GM06990 (cell line): ENCODE measurements at regions not wholly inside any gene's neighbourhood (a gene's known extent, or its start where the extent isn't known, plus 50 kb on each side); places are given as distances from the start of the nearest gene placed in this dataset.

Experiments used
- DNase-seq: peaks from one replicate; pipeline ENCODE4 v3.0.0-alpha.2; 2011; ENCODE audit not compliant: insufficient read length; ENCODE audit errors: extremely low read depth
- H3K27me3 ChIP-seq: replicated peaks from 2 replicates; pipeline ENCODE4 v1.6.0; 2011; ENCODE audit warnings: low read length; ENCODE audit not compliant: control insufficient read depth, insufficient read depth
- H3K36me3 ChIP-seq: 2 replicates; pipeline ENCODE4 v1.5.1; 2011; ENCODE audit warnings: low read length; ENCODE audit not compliant: control insufficient read depth, insufficient read depth
- H3K4me3 ChIP-seq: replicated peaks from 2 replicates; pipeline ENCODE4 v1.5.1; 2011; ENCODE audit warnings: low read depth, mild to moderate bottlenecking, control low read depth, low read length
- TF ChIP-seq, protein P1 (sequence below): IDR thresholded peaks from 2 replicates; pipeline ENCODE4 v1.5.1; 2011; ENCODE audit warnings: low read length, control low read depth, mild to moderate bottlenecking, inconsistent platforms; ENCODE audit not compliant: insufficient read depth, poor library complexity, severe bottlenecking

DNA sequence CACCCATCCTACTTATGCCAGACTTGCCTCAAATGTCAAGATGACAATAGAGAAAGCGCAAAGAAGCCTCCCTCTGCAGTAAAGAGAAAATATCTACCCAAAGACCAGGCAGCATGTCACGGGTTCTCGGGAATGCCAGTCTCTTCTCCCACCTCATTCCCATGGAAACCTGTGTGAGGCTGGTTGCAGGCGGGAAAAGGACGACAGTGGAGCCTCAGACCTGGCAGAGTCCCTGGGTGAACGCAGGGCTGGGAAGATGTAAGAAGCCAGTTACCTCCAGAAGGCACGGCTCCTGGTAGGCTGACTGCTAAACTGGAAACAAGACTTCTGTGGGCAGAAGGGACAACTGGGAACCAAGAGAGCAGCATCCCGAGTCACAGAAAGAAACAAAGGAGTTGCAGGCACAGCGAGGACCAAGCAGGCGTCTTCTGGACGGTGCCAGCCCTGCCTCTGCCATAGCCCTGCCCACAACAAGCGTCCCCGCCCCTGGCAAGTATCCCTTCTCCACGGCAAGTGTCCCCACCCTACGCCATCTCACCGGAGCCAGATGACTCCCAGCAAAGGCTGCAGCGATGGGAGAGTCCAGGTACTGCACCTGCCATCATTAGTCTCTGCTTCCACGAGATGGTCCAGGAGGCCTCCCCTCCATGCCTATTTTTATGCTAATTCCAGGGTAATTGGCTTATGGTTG lies 440.8 kb upstream of the MYT1L start:
- TF ChIP-seq, protein P1, sequence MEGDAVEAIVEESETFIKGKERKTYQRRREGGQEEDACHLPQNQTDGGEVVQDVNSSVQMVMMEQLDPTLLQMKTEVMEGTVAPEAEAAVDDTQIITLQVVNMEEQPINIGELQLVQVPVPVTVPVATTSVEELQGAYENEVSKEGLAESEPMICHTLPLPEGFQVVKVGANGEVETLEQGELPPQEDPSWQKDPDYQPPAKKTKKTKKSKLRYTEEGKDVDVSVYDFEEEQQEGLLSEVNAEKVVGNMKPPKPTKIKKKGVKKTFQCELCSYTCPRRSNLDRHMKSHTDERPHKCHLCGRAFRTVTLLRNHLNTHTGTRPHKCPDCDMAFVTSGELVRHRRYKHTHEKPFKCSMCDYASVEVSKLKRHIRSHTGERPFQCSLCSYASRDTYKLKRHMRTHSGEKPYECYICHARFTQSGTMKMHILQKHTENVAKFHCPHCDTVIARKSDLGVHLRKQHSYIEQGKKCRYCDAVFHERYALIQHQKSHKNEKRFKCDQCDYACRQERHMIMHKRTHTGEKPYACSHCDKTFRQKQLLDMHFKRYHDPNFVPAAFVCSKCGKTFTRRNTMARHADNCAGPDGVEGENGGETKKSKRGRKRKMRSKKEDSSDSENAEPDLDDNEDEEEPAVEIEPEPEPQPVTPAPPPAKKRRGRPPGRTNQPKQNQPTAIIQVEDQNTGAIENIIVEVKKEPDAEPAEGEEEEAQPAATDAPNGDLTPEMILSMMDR, result no peak
- Histone ChIP-seq H3K4me3 (no peak overlapping the region), H3K27me3 (no peaks in the 10 kb centered on the region), H3K36me3 (no peaks in the 10 kb centered on the region)
- no peak for DNase-seq

DNA sequence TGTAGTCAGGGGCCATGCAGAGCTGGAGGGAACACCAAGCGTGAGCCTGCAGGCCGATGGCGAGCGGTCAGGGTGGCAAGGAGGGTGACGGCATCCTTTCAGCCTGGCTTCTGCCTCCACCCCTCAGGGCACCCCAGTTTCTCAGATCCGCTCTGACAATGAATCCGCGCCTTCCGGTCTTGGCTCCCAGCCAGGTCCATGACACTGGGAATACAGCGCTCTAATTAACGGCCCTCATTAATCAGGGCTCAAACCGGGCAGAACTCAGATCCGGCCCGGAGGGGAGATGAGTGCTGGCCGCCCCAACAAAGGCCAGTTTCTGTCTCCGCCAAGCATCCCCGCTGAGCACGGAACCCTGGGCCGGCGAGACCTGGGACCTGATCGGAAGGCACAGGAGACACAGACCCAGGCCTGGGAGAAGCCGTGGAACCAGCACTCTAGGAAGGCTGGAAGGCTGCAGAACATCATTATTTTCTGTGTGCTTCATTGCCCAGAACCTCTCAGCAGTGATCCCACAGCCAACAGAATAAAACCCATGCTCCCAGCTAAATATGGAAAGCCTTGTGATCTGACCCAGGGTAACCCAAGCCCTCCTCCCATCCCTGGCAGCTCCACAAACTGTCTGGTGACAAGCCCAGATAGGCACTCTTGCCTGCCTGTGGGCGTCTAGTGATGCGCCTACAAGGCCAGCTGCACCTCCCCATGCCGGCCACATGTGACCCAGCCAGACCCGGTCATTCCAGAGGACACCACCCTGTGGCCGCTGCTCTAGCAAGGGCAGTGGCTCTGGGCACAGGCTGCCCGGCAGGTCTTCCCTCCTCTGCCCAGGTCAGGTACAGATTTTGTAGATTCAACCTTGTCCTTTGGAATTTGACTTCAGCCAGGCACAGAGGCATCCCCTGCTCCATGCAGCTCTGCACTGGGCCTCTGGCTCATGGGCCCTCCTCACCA lies 438.7 kb upstream of the MYT1L start:
- Histone ChIP-seq H3K4me3 (no peak overlapping the region), H3K36me3 (no peaks in the 10 kb centered on the region), H3K27me3 (no peaks in the 10 kb centered on the region)
- TF ChIP-seq, protein P1, result no peak
- no peak for DNase-seq

DNA sequence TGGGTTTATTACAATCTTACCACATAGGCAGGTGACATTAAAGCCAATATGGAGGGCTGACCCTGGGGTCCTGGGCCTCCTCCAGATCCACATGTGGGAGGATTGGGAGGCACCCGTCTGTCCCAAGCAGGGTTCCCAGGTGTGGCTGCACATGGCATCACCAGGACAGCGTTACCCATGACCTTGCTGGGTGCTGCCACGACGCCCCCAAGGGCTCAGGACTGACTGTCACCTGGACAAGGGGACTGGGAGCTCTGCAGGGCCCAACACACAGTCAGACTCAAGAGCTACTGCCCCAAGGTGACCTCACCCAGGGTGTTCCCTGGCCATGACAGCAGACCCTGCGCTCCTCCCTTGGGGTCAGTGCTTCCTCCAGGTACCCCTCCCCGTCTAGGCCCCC lies 437.4 kb upstream of the MYT1L start:
- no peaks in the 10 kb centered on the region for H3K36me3 ChIP-seq
- no peaks in the 10 kb centered on the region for H3K27me3 ChIP-seq
- no peak for DNase-seq
- H3K4me3 ChIP-seq, result no peak overlapping the region
- TF ChIP-seq, protein P1, result no peak

DNA sequence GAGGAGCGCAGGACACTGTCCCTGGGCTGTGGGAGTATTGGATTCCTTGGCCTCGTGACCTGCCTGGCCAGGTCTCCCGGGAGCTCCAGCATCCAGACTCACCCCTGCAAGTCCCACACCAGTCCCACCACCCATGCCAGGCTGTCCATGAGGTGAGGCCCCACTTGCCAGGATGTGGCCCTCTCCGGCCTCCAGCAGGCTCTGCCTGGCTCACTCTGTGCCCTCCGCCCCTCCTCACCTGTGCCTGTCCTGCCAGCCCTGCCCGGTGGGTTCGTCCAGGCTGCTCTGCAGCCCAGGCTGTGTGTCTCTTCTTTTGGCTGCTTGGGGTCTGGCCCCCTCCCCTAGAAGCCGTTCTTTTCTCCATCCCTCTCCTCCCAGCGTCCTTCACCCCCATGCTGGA lies 436.8 kb upstream of the MYT1L start:
- no peaks in the 10 kb centered on the region for H3K36me3 ChIP-seq
- DNase-seq, result no peak
- H3K27me3 ChIP-seq, result no peaks in the 10 kb centered on the region
- TF ChIP-seq, protein P1, result no peak
- no peak overlapping the region for H3K4me3 ChIP-seq

DNA sequence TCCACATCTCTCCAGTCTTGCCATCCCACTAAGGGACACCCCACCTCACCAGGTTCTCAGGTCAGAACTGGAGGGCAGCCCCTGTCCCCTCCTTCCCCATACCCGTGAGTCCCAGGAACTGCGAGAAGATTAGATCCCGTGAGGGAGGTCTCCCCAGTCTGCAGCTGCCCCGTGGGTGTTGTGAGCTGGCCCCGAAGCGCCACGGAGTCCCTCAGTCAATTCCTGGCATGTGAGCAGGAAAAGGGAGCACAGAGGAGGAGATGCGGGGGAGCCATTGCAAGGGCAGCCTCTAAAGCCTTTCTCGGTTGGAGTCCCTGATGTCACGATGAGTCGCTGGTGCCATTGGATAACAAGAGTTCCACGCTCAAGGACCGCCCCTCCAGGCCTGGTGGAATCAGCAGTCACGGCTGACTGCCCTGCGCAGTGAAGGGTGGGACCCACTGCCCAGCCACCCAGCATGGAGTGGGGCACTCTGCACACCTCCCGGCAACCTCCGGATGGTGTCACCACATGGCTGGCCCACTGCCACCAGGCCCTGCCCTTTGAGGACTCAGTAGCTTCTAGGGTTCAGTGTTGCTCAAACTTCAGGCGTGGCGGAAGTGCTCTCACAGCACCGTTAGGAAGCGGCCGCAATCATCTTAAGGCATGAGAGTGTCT lies 434.9 kb upstream of the MYT1L start:
- Histone ChIP-seq H3K36me3 (no peaks in the 10 kb centered on the region), H3K27me3 (no peaks in the 10 kb centered on the region), H3K4me3 (no peak overlapping the region)
- no peak for DNase-seq
- TF ChIP-seq, protein P1, result no peak
